Retinal pigment epithelial cell (primary cell): ENCODE measurements at regions not wholly inside any gene's neighbourhood (a gene's known extent, or its start where the extent isn't known, plus 50 kb on each side); places are given as distances from the start of the nearest gene placed in this dataset.
A peak's percentile ranks its signal among the peaks of the same experiment; 100 is the strongest.

Experiments used
- DNase-seq: peaks from one replicate; pipeline ENCODE4 v3.0.0-alpha.2; 2010; ENCODE audit warnings: low read depth
- H3K4me3 ChIP-seq: 2 replicates; pipeline ENCODE4 v1.5.1; 2011; ENCODE audit warnings: mild to moderate bottlenecking, low read length, control low read depth, moderate library complexity
- CTCF ChIP-seq: conservative IDR thresholded peaks from 2 replicates; pipeline ENCODE4 v1.5.1; 2011; ENCODE audit warnings: low read depth, low read length, control low read depth, inconsistent platforms

GRCh38 chr6:100173211-100173610, 179.2 kb upstream of the MCHR2 start:
- H3K4me3 ChIP-seq = no peak overlapping the region
- DNase-seq = no peak
- no peak for TF ChIP-seq CTCF

GRCh38 chr6:100172322-100172713, 178.3 kb upstream of the MCHR2 start:
- no peak overlapping the region for H3K4me3 ChIP-seq
- no peak for TF ChIP-seq CTCF
- no peak for DNase-seq

- DNase-seq = peak; percentile 83
- no peak overlapping the region for H3K4me3 ChIP-seq
- no peak for TF ChIP-seq CTCF
Measured at GRCh38 chr6:100171533-100172321, 177.7 kb upstream of the MCHR2 start.

- DNase-seq = no peak
- no peak for TF ChIP-seq CTCF
- H3K4me3 ChIP-seq = no peak overlapping the region
Measured at GRCh38 chr6:100168148-100168547, 174.1 kb upstream of the MCHR2 start.

GRCh38 chr6:100167585-100167984, 173.6 kb upstream of the MCHR2 start:
- no peak overlapping the region for H3K4me3 ChIP-seq

GRCh38 chr6:100166956-100167355, 172.9 kb upstream of the MCHR2 start:
- TF ChIP-seq CTCF = no peak
- DNase-seq = no peak
- no peak overlapping the region for H3K4me3 ChIP-seq

More at GRCh38 chr6:100167585-100167984, 173.6 kb upstream of the MCHR2 start:
- no peak for DNase-seq
- TF ChIP-seq CTCF = no peak

- no peak overlapping the region for H3K4me3 ChIP-seq
- no peak for TF ChIP-seq CTCF
- no peak for DNase-seq
Measured at GRCh38 chr6:100165442-100165841, 171.4 kb upstream of the MCHR2 start.
